SK-N-SH (cell line): ENCODE measurements at regions not wholly inside any gene's neighbourhood (a gene's known extent, or its start where the extent isn't known, plus 50 kb on each side); places are given as distances from the start of the nearest gene placed in this dataset.

Experiments
- CTCF ChIA-PET: fragments of 300-600, 350-600 bp; formaldehyde crosslinking; extraction: SDS; loops from one replicate; lab custom pipeline; 2021; lab: Yijun Ruan, JAX
- POLR2A ChIA-PET: fragments of 350-600 bp; sonication (Branson Sonifier 250); formaldehyde crosslinking; extraction: SDS; loops from one replicate; lab custom pipeline; 2020; ENCODE audit warnings: antibody characterized with exemption, inconsistent platforms; lab: Yijun Ruan, JAX
- DNase-seq: peaks from one replicate; pipeline ENCODE4 v3.0.0; 2012
- H2AFZ ChIP-seq: fragments of 200-600 bp; sonication (generic); 2 replicates; pipeline ENCODE4 v1.8.1; 2016; ENCODE audit warnings: antibody characterized with exemption, mild to moderate bottlenecking, low read depth
- H3F3A ChIP-seq: fragments of 200-600 bp; sonication (generic); replicated peaks from 2 replicates; pipeline ENCODE3; 2016; ENCODE audit warnings: antibody characterized with exemption, mild to moderate bottlenecking; ENCODE audit not compliant: insufficient read depth
- H3K27ac ChIP-seq, 2 experiments: fragments of 200-500 bp in 1 of 2; fragments of 200-600 bp in 1 of 2; sonication (Bioruptor generic) in 1 of 2; sonication (generic), shearing (Covaris generic) in 1 of 2; 2 replicates each; pipeline versions ENCODE4 v1.5.1 to v1.6.1; 2014 to 2016; ENCODE audit warnings: low read depth in 2 of 2, inconsistent platforms in 1 of 2, low read length in 1 of 2, mild to moderate bottlenecking in 1 of 2, mixed read lengths in 1 of 2
- H3K27me3 ChIP-seq: fragments of 200-600 bp; sonication (generic), shearing (Covaris generic); 2 replicates; pipeline ENCODE4 v1.6.1; 2016; ENCODE audit warnings: mixed run types; ENCODE audit not compliant: insufficient read depth
- H3K36me3 ChIP-seq, 2 experiments: fragments of 200-500 bp in 1 of 2; fragments of 200-600 bp in 1 of 2; sonication (Bioruptor generic) in 1 of 2; sonication (generic) in 1 of 2; replicated peaks in 1 of 2; 2 replicates each; pipeline versions ENCODE3 to v1.5.1; 2014 to 2016; ENCODE audit warnings: low read length in 1 of 2, mild to moderate bottlenecking in 1 of 2; ENCODE audit not compliant: insufficient read depth in 2 of 2, control insufficient read depth in 1 of 2
- H3K4me1 ChIP-seq, 2 experiments: fragments of 200-500 bp in 1 of 2; fragments of 200-600 bp in 1 of 2; sonication (Bioruptor generic) in 1 of 2; sonication (generic), shearing (Covaris generic) in 1 of 2; 2 replicates each; pipeline versions ENCODE4 v1.5.1 to v1.6.1; 2014 to 2016; ENCODE audit warnings: low read depth in 1 of 2, low read length in 1 of 2, mixed run types in 1 of 2; ENCODE audit not compliant: insufficient read depth in 2 of 2, control insufficient read depth in 1 of 2
- H3K4me2 ChIP-seq: fragments of 200-600 bp; sonication (generic), shearing (Covaris generic); 2 replicates; pipeline ENCODE4 v1.6.1; 2017; ENCODE audit warnings: mixed run types
- H3K4me3 ChIP-seq, 2 experiments: fragments of 200-500 bp in 1 of 2; fragments of 200-600 bp in 1 of 2; sonication (Bioruptor generic) in 1 of 2; sonication (generic), shearing (Covaris generic) in 1 of 2; 2 replicates each; pipeline versions ENCODE4 v1.5.1 to v1.8.1; 2014 to 2016; ENCODE audit warnings: low read depth in 2 of 2, inconsistent platforms in 1 of 2, low read length in 1 of 2, mild to moderate bottlenecking in 1 of 2, mixed read lengths in 1 of 2, moderate library complexity in 1 of 2
- H3K79me2 ChIP-seq: fragments of 200-600 bp; sonication (generic); 2 replicates; pipeline ENCODE4 v1.8.1; 2017; ENCODE audit warnings: mild to moderate bottlenecking; ENCODE audit not compliant: insufficient read depth
- H3K9ac ChIP-seq: fragments of 200-600 bp; sonication (generic); 2 replicates; pipeline ENCODE4 v1.6.1; 2017; ENCODE audit warnings: mixed run types
- H3K9me2 ChIP-seq: fragments of 200-600 bp; sonication (generic); 2 replicates; pipeline ENCODE4 v1.6.1; 2017; ENCODE audit warnings: mixed run types
- H3K9me3 ChIP-seq: fragments of 200-600 bp; sonication (generic); 2 replicates; pipeline ENCODE4 v1.6.1; 2017; ENCODE audit warnings: mixed run types, mild to moderate bottlenecking, moderate library complexity
- H4K20me1 ChIP-seq: fragments of 200-600 bp; sonication (generic); 2 replicates; pipeline ENCODE4 v1.6.1; 2017; ENCODE audit warnings: mild to moderate bottlenecking, mixed run types; ENCODE audit not compliant: insufficient read depth
- CTCF ChIP-seq: fragments of 200-600 bp; sonication (generic); IDR thresholded peaks from 2 replicates; pipeline ENCODE4 v1.6.1; 2017; ENCODE audit warnings: antibody characterized with exemption, mild to moderate bottlenecking, moderate library complexity
- ELF1 ChIP-seq: IDR thresholded peaks from 2 replicates; pipeline ENCODE4 v1.4.0; 2012
- EP300 ChIP-seq, 2 experiments: IDR thresholded peaks; 2 replicates each; pipeline versions ENCODE4 v1.4.0 to v1.6.1; 2012; ENCODE audit warnings: borderline replicate concordance in 1 of 2, low read depth in 1 of 2, low read length in 1 of 2
- FOSL2 ChIP-seq: IDR thresholded peaks from 2 replicates; pipeline ENCODE4 v1.4.0; 2012; ENCODE audit warnings: low read depth, mild to moderate bottlenecking, moderate library complexity, borderline replicate concordance
- GABPA ChIP-seq: IDR thresholded peaks from 2 replicates; pipeline ENCODE4 v1.4.0; 2012; ENCODE audit warnings: low read depth, mild to moderate bottlenecking
- IRF3 ChIP-seq: fragments of 150-350 bp; IDR thresholded peaks from 2 replicates; pipeline ENCODE4 v1.6.1; 2016; ENCODE audit warnings: mild to moderate bottlenecking, low read depth, low read length
- MXI1 ChIP-seq: IDR thresholded peaks from 2 replicates; pipeline ENCODE4 v1.6.1; 2012; ENCODE audit warnings: mild to moderate bottlenecking, low read depth, low read length, improper control_type of control experiment
- PBX3 ChIP-seq: IDR thresholded peaks from 2 replicates; pipeline ENCODE4; 2012
- POLR2AphosphoS5 ChIP-seq: IDR thresholded peaks from 2 replicates; pipeline ENCODE4 v1.6.1; 2012; ENCODE audit warnings: low read depth, low read length
- RAD21 ChIP-seq: IDR thresholded peaks from 2 replicates; pipeline ENCODE4 v1.6.1; 2012; ENCODE audit warnings: mild to moderate bottlenecking, low read length
- RXRA ChIP-seq: IDR thresholded peaks from 2 replicates; pipeline ENCODE4 v1.4.0; 2012; ENCODE audit warnings: low read depth, mild to moderate bottlenecking, borderline replicate concordance
- SIN3A ChIP-seq: IDR thresholded peaks from 2 replicates; pipeline ENCODE4 v1.6.1; 2012; ENCODE audit warnings: low read depth, mild to moderate bottlenecking, low read length, moderate library complexity, borderline replicate concordance
- WGBS: methylation state at CpG from one replicate; pipeline ENCODE4 v1.1.6; 2017; ENCODE audit warnings: low lambda C conversion rate; 5-methylcytosine and 5-hydroxymethylcytosine counted together

- WGBS, result 14% methylated on average over 5 of the region's 5 CpGs
- H3K27ac ChIP-seq, result no peak overlapping the region
- no peaks in the 10 kb centered on the region; the same call in 1 of the 2 replicates for H3K27me3 ChIP-seq
- H3K79me2 ChIP-seq, result no peaks in the 10 kb centered on the region
- no peaks in the 10 kb centered on the region for H4K20me1 ChIP-seq
- no peaks in the 10 kb centered on the region for H3K36me3 ChIP-seq
- TF ChIP-seq MXI1 (no peak), POLR2AphosphoS5 (no peak), RXRA (no peak)
- no peak overlapping the region for H3K4me3 ChIP-seq
- CTCF ChIA-PET, result interaction anchor here (1.2 kb wide), 1 partner anchor 11 kb away, joined by 3 read pairs; no protein-coding TSS in a partner anchor
- H3K9ac ChIP-seq, result no peak overlapping the region
- DNase-seq, result no peak
- H3K9me2 ChIP-seq, result no peaks in the 10 kb centered on the region
- no peak overlapping the region for H2AFZ ChIP-seq
- H3K4me1 ChIP-seq, result no peaks in the 10 kb centered on the region; a peak in 1 of 4 replicates
- POLR2A ChIA-PET, result no interaction called here
- H3K9me3 ChIP-seq, result no peaks in the 10 kb centered on the region
- H3K4me2 ChIP-seq, result no peak overlapping the region
- no peaks in the 10 kb centered on the region for H3F3A ChIP-seq
Observed at GRCh38 chr20:20812136-20812535, 99.7 kb upstream of the RALGAPA2 start.

- TF ChIP-seq GABPA (no peak), POLR2AphosphoS5 (no peak)
- ChIA-PET POLR2A (no interaction called here), CTCF (interaction anchor here (0.7 to 2.9 kb wide), 3 partner anchors 17 to 32 kb away, joined by 3 to 6 read pairs (median 3); no protein-coding TSS in a partner anchor)
- Histone ChIP-seq H4K20me1 (no peaks in the 10 kb centered on the region), H3K27ac (no peak overlapping the region), H2AFZ (no peak overlapping the region), H3F3A (no peaks in the 10 kb centered on the region), H3K79me2 (no peaks in the 10 kb centered on the region), H3K4me3 (no peak overlapping the region), H3K27me3 (no peaks in the 10 kb centered on the region; the same call in 1 of the 2 replicates), H3K9me3 (no peaks in the 10 kb centered on the region), H3K9me2 (no peaks in the 10 kb centered on the region), H3K4me2 (no peak overlapping the region), H3K36me3 (no peaks in the 10 kb centered on the region), H3K9ac (no peak overlapping the region), H3K4me1 (no peaks in the 10 kb centered on the region; a peak in 1 of 4 replicates)
- 1% methylated on average over 4 of the region's 4 CpGs for WGBS
- DNase-seq, result no peak
Observed at GRCh38 chr20:20808016-20808415, 95.6 kb upstream of the RALGAPA2 start.

GRCh38 chr20:20806121-20807095, 94.0 kb upstream of the RALGAPA2 start:
- Histone ChIP-seq H3K27ac (no peak overlapping the region), H3K36me3 (no peaks in the 10 kb centered on the region), H3F3A (no peaks in the 10 kb centered on the region), H4K20me1 (no peaks in the 10 kb centered on the region), H3K9ac (no peak overlapping the region), H3K27me3 (no peaks in the 10 kb centered on the region; the same call in 1 of the 2 replicates), H3K4me1 (no peaks in the 10 kb centered on the region), H3K4me3 (no peak overlapping the region), H2AFZ (no peak overlapping the region), H3K9me3 (no peaks in the 10 kb centered on the region), H3K9me2 (no peaks in the 10 kb centered on the region), H3K4me2 (no peak overlapping the region), H3K79me2 (no peaks in the 10 kb centered on the region)
- 6% methylated on average over 11 of the region's 12 CpGs for WGBS
- POLR2A ChIA-PET, result no interaction called here
- no peak for DNase-seq
- TF ChIP-seq IRF3 (no peak), PBX3 (no peak), ELF1 (no peak), EP300 (IDR thresholded peaks at IDR 0.05; ENCODE audit: borderline replicate concordance in 1 of 2, low read depth in 1 of 2, low read length in 1 of 2) (no peak), CTCF (no peak), POLR2AphosphoS5 (no peak), SIN3A (no peak), FOSL2 (no peak), RAD21 (no peak)
- CTCF ChIA-PET, result interaction anchor here (0.8 to 1.3 kb wide), 2 partner anchors 18 to 212 kb away, joined by 3 read pairs; no protein-coding TSS in a partner anchor
